HEK293 (cell line): ENCODE measurements at regions not wholly inside any gene's neighbourhood (a gene's known extent, or its start where the extent isn't known, plus 50 kb on each side); places are given as distances from the start of the nearest gene placed in this dataset.
"Not testable (repeated sequence)": the region's sequence is repeated elsewhere in the genome, so short reads cannot be mapped to it uniquely, and the experiment has no call there.

Experiments used
- CTCF ChIA-PET: fragments of 350-600 bp; formaldehyde crosslinking; extraction: SDS; loops from one replicate; lab custom pipeline; 2021; ENCODE audit warnings: antibody characterized with exemption; lab: Yijun Ruan, JAX
- POLR2A ChIA-PET: fragments of 300-600 bp; formaldehyde crosslinking; extraction: SDS; loops from one replicate; lab custom pipeline; 2020; ENCODE audit warnings: antibody characterized with exemption, inconsistent platforms; lab: Yijun Ruan, JAX
- H3K27ac ChIP-seq: fragments of 200-500 bp; sonication (Bioruptor generic); 2 replicates; pipeline ENCODE4 v1.5.1; 2014; ENCODE audit warnings: low read depth, low read length, control low read depth, inconsistent platforms; ENCODE audit errors: extremely low read depth
- H3K36me3 ChIP-seq, 2 experiments: fragments of 200-500 bp in 1 of 2; sonication (Bioruptor generic) in 1 of 2; 1 replicate in 1 of 2; 2 replicates in 1 of 2; pipeline ENCODE4 v1.5.1; 2014 to 2017; ENCODE audit warnings: inconsistent platforms in 2 of 2, low read length in 2 of 2; ENCODE audit not compliant: control insufficient read depth in 2 of 2, insufficient read depth in 1 of 2
- H3K4me1 ChIP-seq: fragments of 200-500 bp; sonication (Bioruptor generic); 2 replicates; pipeline ENCODE4 v1.5.1; 2014; ENCODE audit warnings: mild to moderate bottlenecking, low read length, inconsistent platforms; ENCODE audit not compliant: control insufficient read depth, insufficient read depth
- H3K4me3 ChIP-seq: 2 replicates; pipeline ENCODE4 v1.5.1; 2011; ENCODE audit warnings: low read depth, mild to moderate bottlenecking, control low read depth, low read length, moderate library complexity
- H3K9me3 ChIP-seq: fragments of 200-500 bp; sonication (Bioruptor generic); 2 replicates; pipeline ENCODE4 v1.5.1; 2014; ENCODE audit warnings: low read depth, low read length, inconsistent platforms; ENCODE audit not compliant: control insufficient read depth, insufficient read depth
- KLF10 ChIP-seq: fragments of 450-650 bp; IDR thresholded peaks from 2 replicates; pipeline ENCODE4 v1.5.1; 2018; ENCODE audit warnings: missing biosample characterization, mild to moderate bottlenecking, missing genetic modification characterization
- KLF8 ChIP-seq: fragments of 450-650 bp; formaldehyde crosslinking; IDR thresholded peaks from 2 replicates; pipeline ENCODE4 v1.5.1; 2016; ENCODE audit warnings: missing biosample characterization, missing genetic modification characterization
- MYNN ChIP-seq: fragments of 450-650 bp; formaldehyde crosslinking; IDR thresholded peaks from 2 replicates; pipeline ENCODE4 v1.5.1; 2016; ENCODE audit warnings: missing biosample characterization, missing genetic modification characterization, borderline replicate concordance
- SP2 ChIP-seq: fragments of 450-650 bp; formaldehyde crosslinking; IDR thresholded peaks from 2 replicates; pipeline ENCODE4 v1.5.1; 2016; ENCODE audit warnings: missing biosample characterization, missing genetic modification characterization
- SP3 ChIP-seq: fragments of 450-650 bp; formaldehyde crosslinking; IDR thresholded peaks from 2 replicates; pipeline ENCODE4 v1.5.1; 2016; ENCODE audit warnings: missing biosample characterization, missing genetic modification characterization
- ZNF140 ChIP-seq: fragments of 450-650 bp; formaldehyde crosslinking; IDR thresholded peaks from 2 replicates; pipeline ENCODE4 v1.5.1; 2016; ENCODE audit warnings: missing biosample characterization, missing genetic modification characterization
- ZNF19 ChIP-seq: fragments of 450-650 bp; formaldehyde crosslinking; IDR thresholded peaks from 2 replicates; pipeline ENCODE4; 2016; ENCODE audit warnings: missing biosample characterization, missing genetic modification characterization, low read depth
- ZNF302 ChIP-seq: fragments of 450-650 bp; formaldehyde crosslinking; IDR thresholded peaks from 2 replicates; pipeline ENCODE4 v1.5.1; 2016; ENCODE audit warnings: missing biosample characterization, missing genetic modification characterization, low read depth
- ZNF335 ChIP-seq: fragments of 450-650 bp; formaldehyde crosslinking; conservative IDR thresholded peaks from 2 replicates; pipeline ENCODE4 v1.5.1; 2016; ENCODE audit warnings: missing biosample characterization, missing genetic modification characterization
- ZNF426 ChIP-seq: fragments of 450-650 bp; formaldehyde crosslinking; IDR thresholded peaks from 2 replicates; pipeline ENCODE4 v1.5.1; 2017; ENCODE audit warnings: missing biosample characterization, missing genetic modification characterization, mild to moderate bottlenecking, inconsistent platforms, moderate library complexity
- ZNF670 ChIP-seq: fragments of 450-650 bp; formaldehyde crosslinking; IDR thresholded peaks from 2 replicates; pipeline ENCODE4 v1.5.1; 2016; ENCODE audit warnings: missing biosample characterization, missing genetic modification characterization, low read depth
- ZNF677 ChIP-seq: fragments of 450-650 bp; IDR thresholded peaks from 2 replicates; pipeline ENCODE4 v1.5.0; 2018; ENCODE audit warnings: missing biosample characterization, mild to moderate bottlenecking, missing genetic modification characterization, moderate library complexity
- ZNF776 ChIP-seq: fragments of 450-650 bp; formaldehyde crosslinking; IDR thresholded peaks from 2 replicates; pipeline ENCODE4 v1.5.0; 2017; ENCODE audit warnings: missing biosample characterization, missing genetic modification characterization, borderline replicate concordance
- TF ChIP-seq, protein P1 (sequence below): fragments of 450-650 bp; formaldehyde crosslinking; IDR thresholded peaks from 2 replicates; pipeline ENCODE4 v1.5.0; 2017; ENCODE audit warnings: missing biosample characterization, missing genetic modification characterization, borderline replicate concordance
- TF ChIP-seq, protein P2 (sequence below): fragments of 450-650 bp; formaldehyde crosslinking; IDR thresholded peaks from 2 replicates; pipeline ENCODE4 v1.5.1; 2017; ENCODE audit warnings: missing biosample characterization, missing genetic modification characterization
- TF ChIP-seq, protein P3 (sequence below): fragments of 450-650 bp; IDR thresholded peaks from 2 replicates; pipeline ENCODE4 v1.5.1; 2018; ENCODE audit warnings: missing biosample characterization, mild to moderate bottlenecking, missing genetic modification characterization
- TF ChIP-seq, protein P4 (sequence below): fragments of 450-650 bp; formaldehyde crosslinking; conservative IDR thresholded peaks from 2 replicates; pipeline ENCODE4 v1.5.1; 2016; ENCODE audit warnings: low read depth, missing biosample characterization, missing genetic modification characterization

DNA sequence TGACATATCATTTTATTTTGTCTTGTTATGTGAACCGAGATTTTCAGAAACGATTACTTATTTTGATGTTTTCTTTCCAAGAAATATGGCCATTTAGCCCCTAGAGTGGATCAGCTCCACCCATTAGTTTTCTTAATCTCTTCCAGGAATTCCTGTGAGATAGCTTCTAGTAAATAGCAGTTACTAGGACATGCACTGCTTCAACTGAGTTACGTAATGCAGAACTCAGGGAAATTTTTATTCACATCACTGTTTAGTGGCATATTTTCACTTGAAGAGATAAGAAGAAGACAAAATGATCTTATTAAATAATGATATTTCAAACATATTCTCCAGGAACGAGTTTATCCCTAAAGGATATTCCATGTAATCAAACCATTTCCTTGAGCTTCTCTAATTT is 573.5 kb upstream of the CNTNAP5 start:
- POLR2A ChIA-PET: no interaction called here
- H3K9me3 ChIP-seq: no peaks in the 10 kb centered on the region
- no peak overlapping the region for H3K4me3 ChIP-seq
- no peaks in the 10 kb centered on the region for H3K4me1 ChIP-seq
- no peak for TF ChIP-seq ZNF426 (tag by site-specific recombination)
- no peak for TF ChIP-seq SP3 (tag by site-specific recombination)
- no peak for TF ChIP-seq ZNF335 (tag by site-specific recombination)
- TF ChIP-seq ZNF677 (tag by site-specific recombination): no peak
- no peak for TF ChIP-seq ZNF776 (tag by site-specific recombination)
- CTCF ChIA-PET: no interaction called here
- H3K27ac ChIP-seq: no peak overlapping the region
- H3K36me3 ChIP-seq: no peaks in the 10 kb centered on the region

DNA sequence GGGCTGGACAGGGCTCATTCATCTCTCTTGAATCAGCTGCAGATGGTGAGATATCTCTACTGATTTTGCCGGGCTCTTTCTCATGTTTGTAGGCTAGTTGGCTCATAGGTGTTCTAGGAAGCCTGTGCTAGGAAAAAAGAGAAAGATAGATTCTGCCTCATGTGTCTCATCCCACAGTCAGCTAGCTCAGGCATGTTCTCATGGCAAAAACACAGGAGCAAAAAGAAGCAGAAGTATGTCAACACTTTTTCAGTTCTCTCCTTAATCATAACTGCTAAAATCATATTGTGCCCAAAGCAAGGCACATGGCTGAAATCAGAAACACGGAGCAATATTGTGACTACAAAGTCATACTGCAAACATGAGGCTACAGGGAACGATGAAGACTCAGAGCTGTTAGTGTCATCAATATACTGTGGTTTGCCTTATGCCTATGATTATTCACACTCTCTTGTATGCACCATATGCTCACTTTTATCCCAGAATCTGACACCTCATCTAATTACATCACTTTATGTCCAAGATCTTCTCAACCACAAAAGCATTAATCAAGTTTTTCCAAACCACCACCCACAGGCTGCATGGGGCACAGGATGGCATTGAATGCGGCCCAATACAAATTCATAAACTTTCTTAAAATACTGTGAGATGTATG is 571.9 kb upstream of the CNTNAP5 start:
- Histone ChIP-seq H3K4me1 (no peaks in the 10 kb centered on the region), H3K27ac (no peak overlapping the region), H3K4me3 (no peak overlapping the region), H3K9me3 (no peaks in the 10 kb centered on the region), H3K36me3 (no peaks in the 10 kb centered on the region)
- CTCF ChIA-PET: no interaction called here
- TF ChIP-seq, protein P1, sequence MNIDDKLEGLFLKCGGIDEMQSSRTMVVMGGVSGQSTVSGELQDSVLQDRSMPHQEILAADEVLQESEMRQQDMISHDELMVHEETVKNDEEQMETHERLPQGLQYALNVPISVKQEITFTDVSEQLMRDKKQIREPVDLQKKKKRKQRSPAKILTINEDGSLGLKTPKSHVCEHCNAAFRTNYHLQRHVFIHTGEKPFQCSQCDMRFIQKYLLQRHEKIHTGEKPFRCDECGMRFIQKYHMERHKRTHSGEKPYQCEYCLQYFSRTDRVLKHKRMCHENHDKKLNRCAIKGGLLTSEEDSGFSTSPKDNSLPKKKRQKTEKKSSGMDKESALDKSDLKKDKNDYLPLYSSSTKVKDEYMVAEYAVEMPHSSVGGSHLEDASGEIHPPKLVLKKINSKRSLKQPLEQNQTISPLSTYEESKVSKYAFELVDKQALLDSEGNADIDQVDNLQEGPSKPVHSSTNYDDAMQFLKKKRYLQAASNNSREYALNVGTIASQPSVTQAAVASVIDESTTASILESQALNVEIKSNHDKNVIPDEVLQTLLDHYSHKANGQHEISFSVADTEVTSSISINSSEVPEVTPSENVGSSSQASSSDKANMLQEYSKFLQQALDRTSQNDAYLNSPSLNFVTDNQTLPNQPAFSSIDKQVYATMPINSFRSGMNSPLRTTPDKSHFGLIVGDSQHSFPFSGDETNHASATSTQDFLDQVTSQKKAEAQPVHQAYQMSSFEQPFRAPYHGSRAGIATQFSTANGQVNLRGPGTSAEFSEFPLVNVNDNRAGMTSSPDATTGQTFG: no peak
- TF ChIP-seq, protein P2, sequence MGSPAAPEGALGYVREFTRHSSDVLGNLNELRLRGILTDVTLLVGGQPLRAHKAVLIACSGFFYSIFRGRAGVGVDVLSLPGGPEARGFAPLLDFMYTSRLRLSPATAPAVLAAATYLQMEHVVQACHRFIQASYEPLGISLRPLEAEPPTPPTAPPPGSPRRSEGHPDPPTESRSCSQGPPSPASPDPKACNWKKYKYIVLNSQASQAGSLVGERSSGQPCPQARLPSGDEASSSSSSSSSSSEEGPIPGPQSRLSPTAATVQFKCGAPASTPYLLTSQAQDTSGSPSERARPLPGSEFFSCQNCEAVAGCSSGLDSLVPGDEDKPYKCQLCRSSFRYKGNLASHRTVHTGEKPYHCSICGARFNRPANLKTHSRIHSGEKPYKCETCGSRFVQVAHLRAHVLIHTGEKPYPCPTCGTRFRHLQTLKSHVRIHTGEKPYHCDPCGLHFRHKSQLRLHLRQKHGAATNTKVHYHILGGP: no peak
- TF ChIP-seq ZNF19: no peak
- POLR2A ChIA-PET: no interaction called here

DNA sequence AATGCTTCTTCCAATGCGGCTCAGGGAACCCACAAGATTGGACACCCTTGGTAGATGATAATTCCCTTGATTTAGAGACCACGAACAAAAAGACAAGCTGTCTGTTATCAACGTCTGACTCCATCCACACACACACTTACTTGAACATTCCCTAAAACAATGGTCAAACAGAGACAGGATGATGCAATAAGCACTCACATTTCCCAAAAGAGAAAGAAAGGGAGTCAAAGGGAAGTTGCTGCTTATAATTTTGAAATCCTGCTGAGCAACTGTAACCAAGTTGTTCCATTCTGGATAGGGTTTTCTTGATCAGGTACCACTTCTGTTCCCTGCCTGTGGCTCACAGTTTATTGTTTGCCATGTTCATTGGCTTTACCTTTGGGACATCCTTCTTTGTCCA is 571.3 kb upstream of the CNTNAP5 start:
- H3K4me3 ChIP-seq: no peak overlapping the region
- TF ChIP-seq ZNF670 (tag by site-specific recombination): no peak
- TF ChIP-seq, protein P3, sequence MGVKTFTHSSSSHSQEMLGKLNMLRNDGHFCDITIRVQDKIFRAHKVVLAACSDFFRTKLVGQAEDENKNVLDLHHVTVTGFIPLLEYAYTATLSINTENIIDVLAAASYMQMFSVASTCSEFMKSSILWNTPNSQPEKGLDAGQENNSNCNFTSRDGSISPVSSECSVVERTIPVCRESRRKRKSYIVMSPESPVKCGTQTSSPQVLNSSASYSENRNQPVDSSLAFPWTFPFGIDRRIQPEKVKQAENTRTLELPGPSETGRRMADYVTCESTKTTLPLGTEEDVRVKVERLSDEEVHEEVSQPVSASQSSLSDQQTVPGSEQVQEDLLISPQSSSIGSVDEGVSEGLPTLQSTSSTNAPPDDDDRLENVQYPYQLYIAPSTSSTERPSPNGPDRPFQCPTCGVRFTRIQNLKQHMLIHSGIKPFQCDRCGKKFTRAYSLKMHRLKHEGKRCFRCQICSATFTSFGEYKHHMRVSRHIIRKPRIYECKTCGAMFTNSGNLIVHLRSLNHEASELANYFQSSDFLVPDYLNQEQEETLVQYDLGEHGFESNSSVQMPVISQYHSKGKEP: no peak
- TF ChIP-seq MYNN (tag by site-specific recombination): no peak
- TF ChIP-seq, protein P4, sequence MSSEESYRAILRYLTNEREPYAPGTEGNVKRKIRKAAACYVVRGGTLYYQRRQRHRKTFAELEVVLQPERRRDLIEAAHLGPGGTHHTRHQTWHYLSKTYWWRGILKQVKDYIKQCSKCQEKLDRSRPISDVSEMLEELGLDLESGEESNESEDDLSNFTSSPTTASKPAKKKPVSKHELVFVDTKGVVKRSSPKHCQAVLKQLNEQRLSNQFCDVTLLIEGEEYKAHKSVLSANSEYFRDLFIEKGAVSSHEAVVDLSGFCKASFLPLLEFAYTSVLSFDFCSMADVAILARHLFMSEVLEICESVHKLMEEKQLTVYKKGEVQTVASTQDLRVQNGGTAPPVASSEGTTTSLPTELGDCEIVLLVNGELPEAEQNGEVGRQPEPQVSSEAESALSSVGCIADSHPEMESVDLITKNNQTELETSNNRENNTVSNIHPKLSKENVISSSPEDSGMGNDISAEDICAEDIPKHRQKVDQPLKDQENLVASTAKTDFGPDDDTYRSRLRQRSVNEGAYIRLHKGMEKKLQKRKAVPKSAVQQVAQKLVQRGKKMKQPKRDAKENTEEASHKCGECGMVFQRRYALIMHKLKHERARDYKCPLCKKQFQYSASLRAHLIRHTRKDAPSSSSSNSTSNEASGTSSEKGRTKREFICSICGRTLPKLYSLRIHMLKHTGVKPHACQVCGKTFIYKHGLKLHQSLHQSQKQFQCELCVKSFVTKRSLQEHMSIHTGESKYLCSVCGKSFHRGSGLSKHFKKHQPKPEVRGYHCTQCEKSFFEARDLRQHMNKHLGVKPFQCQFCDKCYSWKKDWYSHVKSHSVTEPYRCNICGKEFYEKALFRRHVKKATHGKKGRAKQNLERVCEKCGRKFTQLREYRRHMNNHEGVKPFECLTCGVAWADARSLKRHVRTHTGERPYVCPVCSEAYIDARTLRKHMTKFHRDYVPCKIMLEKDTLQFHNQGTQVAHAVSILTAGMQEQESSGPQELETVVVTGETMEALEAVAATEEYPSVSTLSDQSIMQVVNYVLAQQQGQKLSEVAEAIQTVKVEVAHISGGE (tag by site-specific recombination): no peak
- no peak for TF ChIP-seq ZNF302 (tag by site-specific recombination)
- no peak for TF ChIP-seq KLF8 (tag by site-specific recombination)
- no peak for TF ChIP-seq SP2 (tag by site-specific recombination)
- no peak for TF ChIP-seq KLF10 (tag by site-specific recombination)
- no peak for TF ChIP-seq ZNF140 (tag by site-specific recombination)

DNA sequence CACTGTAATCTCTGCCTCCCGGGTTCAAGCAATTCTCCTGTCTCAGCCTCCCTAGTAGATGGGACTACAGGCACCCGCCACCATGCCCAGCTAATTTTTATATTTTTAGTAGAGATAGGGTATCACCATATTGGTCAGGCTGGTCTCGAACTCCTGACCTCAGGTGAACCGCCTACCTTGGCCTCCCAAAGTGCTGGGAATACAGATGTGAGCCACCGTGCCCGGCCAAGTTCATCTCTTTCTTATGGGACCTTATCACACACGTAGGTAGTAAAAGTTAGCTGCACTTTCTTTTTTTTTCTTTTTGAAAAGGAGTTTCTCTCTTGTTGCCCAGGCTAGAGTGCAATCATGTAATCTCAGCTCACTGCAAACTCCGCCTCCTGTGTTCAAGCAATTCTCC is 569.9 kb upstream of the CNTNAP5 start:
- H3K4me1 ChIP-seq, CTCF ChIA-PET, H3K36me3 ChIP-seq, H3K27ac ChIP-seq, H3K9me3 ChIP-seq, POLR2A ChIA-PET, H3K4me3 ChIP-seq: not testable (repeated sequence)

More for the DNA sequence above, 571.3 kb upstream of the CNTNAP5 start:
- no peaks in the 10 kb centered on the region for H3K36me3 ChIP-seq
- H3K9me3 ChIP-seq: no peaks in the 10 kb centered on the region
- no peaks in the 10 kb centered on the region for H3K4me1 ChIP-seq
- ChIA-PET POLR2A (no interaction called here), CTCF (no interaction called here)
- H3K27ac ChIP-seq: no peak overlapping the region
